Kidney epithelial cell (primary cell): ENCODE measurements at regions not wholly inside any gene's neighbourhood (a gene's known extent, or its start where the extent isn't known, plus 50 kb on each side); places are given as distances from the start of the nearest gene placed in this dataset.

Experiments used
- DNase-seq: peaks from one replicate; pipeline ENCODE4 v3.0.0-alpha.2; 2010; ENCODE audit warnings: low read depth
- H3K27me3 ChIP-seq: 2 replicates; pipeline ENCODE4 v1.6.0; 2011; ENCODE audit warnings: low read length; ENCODE audit not compliant: control insufficient read depth, insufficient read depth
- H3K36me3 ChIP-seq: 2 replicates; pipeline ENCODE4 v1.5.1; 2011; ENCODE audit warnings: low read length; ENCODE audit not compliant: control insufficient read depth, insufficient read depth
- H3K4me3 ChIP-seq: 2 replicates; pipeline ENCODE4 v1.5.1; 2011; ENCODE audit warnings: low read depth, mild to moderate bottlenecking, control low read depth, low read length
- CTCF ChIP-seq: IDR thresholded peaks from 2 replicates; pipeline ENCODE4 v1.5.1; 2011; ENCODE audit warnings: mild to moderate bottlenecking, moderate library complexity, low read length, control low read depth, inconsistent platforms; ENCODE audit not compliant: insufficient read depth, poor library complexity, severe bottlenecking

GRCh38 chr16:73506568-73507056 lies 458.7 kb upstream of the ZFHX3 start:
- TF ChIP-seq CTCF: no peak
- no peaks in the 10 kb centered on the region for H3K27me3 ChIP-seq
- no peak for DNase-seq
- H3K4me3 ChIP-seq: no peak overlapping the region
- H3K36me3 ChIP-seq: no peaks in the 10 kb centered on the region

GRCh38 chr16:73505577-73505976 lies 457.6 kb upstream of the ZFHX3 start:
- Histone ChIP-seq H3K4me3 (no peak overlapping the region), H3K27me3 (no peaks in the 10 kb centered on the region), H3K36me3 (no peaks in the 10 kb centered on the region)
- DNase-seq: no peak
- TF ChIP-seq CTCF: no peak

GRCh38 chr16:73504591-73505575 lies 457.0 kb upstream of the ZFHX3 start:
- Histone ChIP-seq H3K4me3 (no peak overlapping the region), H3K36me3 (no peaks in the 10 kb centered on the region), H3K27me3 (no peaks in the 10 kb centered on the region)
- no peak for DNase-seq
- no peak for TF ChIP-seq CTCF

GRCh38 chr16:73503093-73503492 lies 455.2 kb upstream of the ZFHX3 start:
- no peak for DNase-seq
- no peak for TF ChIP-seq CTCF

GRCh38 chr16:73499276-73499675 lies 451.3 kb upstream of the ZFHX3 start:
- Histone ChIP-seq H3K4me3 (no peak overlapping the region), H3K36me3 (no peaks in the 10 kb centered on the region), H3K27me3 (no peaks in the 10 kb centered on the region)
- DNase-seq: no peak
- no peak for TF ChIP-seq CTCF

More at GRCh38 chr16:73503093-73503492, 455.2 kb upstream of the ZFHX3 start:
- Histone ChIP-seq H3K36me3 (no peaks in the 10 kb centered on the region), H3K4me3 (no peak overlapping the region), H3K27me3 (no peaks in the 10 kb centered on the region)
